Neural cell (in vitro differentiated cells): ENCODE measurements at regions not wholly inside any gene's neighbourhood (a gene's known extent, or its start where the extent isn't known, plus 50 kb on each side); places are given as distances from the start of the nearest gene placed in this dataset.

ENCODE experiments used
- H2AFZ ChIP-seq: fragments of 200-600, 300-800 bp; sonication (generic), shearing (Covaris generic); 2 replicates; pipeline ENCODE4 v1.6.0; 2014; ENCODE audit warnings: low read depth, mild to moderate bottlenecking, antibody characterized with exemption, low read length, moderate library complexity
- H3F3A ChIP-seq: fragments of 200-600 bp; shearing (Covaris generic); 2 replicates; pipeline ENCODE4 v1.6.1; 2016; ENCODE audit warnings: mild to moderate bottlenecking, moderate library complexity, mixed read lengths, antibody characterized with exemption, low read length; ENCODE audit not compliant: insufficient read depth, poor library complexity, severe bottlenecking
- H3K27ac ChIP-seq: fragments of 200-600, 300-800 bp; sonication (generic), shearing (Covaris generic); 2 replicates; pipeline ENCODE4 v1.5.1; 2014; ENCODE audit warnings: mild to moderate bottlenecking, low read length, moderate library complexity
- H3K27me3 ChIP-seq: fragments of 300-800, 200-600 bp; sonication (generic), shearing (Covaris generic); 2 replicates; pipeline ENCODE4 v1.6.0; 2014; ENCODE audit warnings: mild to moderate bottlenecking, low read depth, low read length, moderate library complexity; ENCODE audit not compliant: insufficient read depth
- H3K36me3 ChIP-seq: fragments of 300-800, 200-600 bp; sonication (generic), shearing (Covaris generic); 2 replicates; pipeline ENCODE4 v1.5.1; 2014; ENCODE audit warnings: mild to moderate bottlenecking, antibody characterized with exemption, low read length, moderate library complexity; ENCODE audit not compliant: insufficient read depth
- H3K4me2 ChIP-seq: fragments of 300-800, 200-600 bp; sonication (generic), shearing (Covaris generic); 2 replicates; pipeline ENCODE4 v1.6.0; 2014; ENCODE audit warnings: mild to moderate bottlenecking, low read length
- H3K4me3 ChIP-seq: fragments of 300-800, 200-600 bp; sonication (generic), shearing (Covaris generic); 2 replicates; pipeline ENCODE4 v1.5.1; 2014; ENCODE audit warnings: mild to moderate bottlenecking, low read length, moderate library complexity
- H3K79me2 ChIP-seq: fragments of 200-600 bp; shearing (Covaris generic); replicated peaks from 2 replicates; pipeline ENCODE4 v1.6.0; 2014; ENCODE audit warnings: mild to moderate bottlenecking, low read length, moderate library complexity; ENCODE audit not compliant: insufficient read depth
- H3K9ac ChIP-seq: fragments of 300-800, 200-600 bp; sonication (generic), shearing (Covaris generic); 2 replicates; pipeline ENCODE4 v1.6.1; 2016; ENCODE audit warnings: mild to moderate bottlenecking, low read length, mixed read lengths
- H3K9me2 ChIP-seq: fragments of 200-600 bp; shearing (Covaris generic); 2 replicates; pipeline ENCODE4 v1.6.1; 2016; ENCODE audit warnings: mild to moderate bottlenecking, low read length, mixed read lengths; ENCODE audit not compliant: insufficient read depth
- H3K9me3 ChIP-seq: fragments of 200-600, 300-800 bp; sonication (generic), shearing (Covaris generic); 2 replicates; pipeline ENCODE4 v1.6.1; 2016; ENCODE audit warnings: mild to moderate bottlenecking, mixed run types, low read length, moderate library complexity, mixed read lengths
- H4K20me1 ChIP-seq: fragments of 200-600 bp; shearing (Covaris generic); 2 replicates; pipeline ENCODE4 v1.6.1; 2016; ENCODE audit warnings: mild to moderate bottlenecking, mixed run types; ENCODE audit not compliant: insufficient read depth
- CTCF ChIP-seq: fragments of 450-650 bp; IDR thresholded peaks from 2 replicates; pipeline ENCODE4 v1.5.1; 2014; ENCODE audit warnings: antibody characterized with exemption, mild to moderate bottlenecking, moderate library complexity; ENCODE audit not compliant: poor library complexity, severe bottlenecking
- EP300 ChIP-seq: fragments of 450-650 bp; conservative IDR thresholded peaks from 2 replicates; pipeline ENCODE4 v1.6.1; 2014; ENCODE audit warnings: antibody characterized with exemption, mild to moderate bottlenecking, moderate library complexity; ENCODE audit not compliant: poor library complexity, severe bottlenecking
- EZH2 ChIP-seq: fragments of 200-600, 300-800 bp; shearing (Covaris generic), sonication (generic); IDR thresholded peaks from 2 replicates; pipeline ENCODE4 v1.6.1; 2014; ENCODE audit warnings: antibody characterized with exemption, low read length, borderline replicate concordance, mild to moderate bottlenecking; ENCODE audit not compliant: insufficient read depth, poor library complexity, severe bottlenecking
- MXI1 ChIP-seq: fragments of 450-650 bp; conservative IDR thresholded peaks from 2 replicates; pipeline ENCODE4 v1.6.1; 2014; ENCODE audit warnings: antibody characterized with exemption, mild to moderate bottlenecking; ENCODE audit not compliant: poor library complexity, severe bottlenecking
- POLR2AphosphoS5 ChIP-seq: IDR thresholded peaks from 2 replicates; pipeline ENCODE4 v1.6.1; 2012
- RAD21 ChIP-seq: fragments of 450-650 bp; conservative IDR thresholded peaks from 2 replicates; pipeline ENCODE4 v1.6.1; 2014; ENCODE audit warnings: antibody characterized with exemption, mild to moderate bottlenecking, moderate library complexity
- REST ChIP-seq: IDR thresholded peaks from 2 replicates; pipeline ENCODE4 v1.6.1; 2012; ENCODE audit warnings: borderline replicate concordance
- SMC3 ChIP-seq: fragments of 450-650 bp; conservative IDR thresholded peaks from 2 replicates; pipeline ENCODE4 v1.6.1; 2014; ENCODE audit warnings: antibody characterized with exemption, mild to moderate bottlenecking, moderate library complexity; ENCODE audit not compliant: poor library complexity
- TAF1 ChIP-seq: IDR thresholded peaks from 2 replicates; pipeline ENCODE4 v1.6.1; 2012; ENCODE audit warnings: low read depth

- Histone ChIP-seq H4K20me1 (no peaks in the 10 kb centered on the region), H3K9ac (no peak overlapping the region), H3K36me3 (no peaks in the 10 kb centered on the region), H3F3A (no peaks in the 10 kb centered on the region), H2AFZ (no peak overlapping the region), H3K9me2 (no peaks in the 10 kb centered on the region), H3K4me2 (no peak overlapping the region), H3K27ac (no peak overlapping the region), H3K79me2 (no peaks in the 10 kb centered on the region), H3K27me3 (no peaks in the 10 kb centered on the region), H3K4me3 (no peak overlapping the region), H3K9me3 (no peaks in the 10 kb centered on the region)
- TF ChIP-seq EP300 (no peak), RAD21 (no peak), CTCF (no peak), REST (no peak), POLR2AphosphoS5 (no peak), EZH2 (no peak), MXI1 (no peak), SMC3 (no peak), TAF1 (no peak)
These were observed 218.2 kb upstream of the PODXL start for GRCh38 chr7:131774419-131775220.

- H3K27ac ChIP-seq = no peak overlapping the region
These were observed 217.0 kb upstream of the PODXL start for GRCh38 chr7:131773413-131773812.

More at GRCh38 chr7:131773413-131773812, 217.0 kb upstream of the PODXL start:
- TF ChIP-seq POLR2AphosphoS5 = no peak
- no peak for TF ChIP-seq MXI1
- TF ChIP-seq CTCF = no peak
- TF ChIP-seq TAF1 = no peak
- no peak for TF ChIP-seq EZH2
- TF ChIP-seq EP300 = no peak
- no peak for TF ChIP-seq SMC3
- no peak for TF ChIP-seq RAD21
- TF ChIP-seq REST = no peak
- Histone ChIP-seq H3K9ac (no peak overlapping the region), H3K9me3 (no peaks in the 10 kb centered on the region), H3K27me3 (no peaks in the 10 kb centered on the region), H2AFZ (no peak overlapping the region), H3K4me2 (no peak overlapping the region), H3F3A (no peaks in the 10 kb centered on the region), H3K79me2 (no peaks in the 10 kb centered on the region), H3K36me3 (no peaks in the 10 kb centered on the region), H3K9me2 (no peaks in the 10 kb centered on the region), H4K20me1 (no peaks in the 10 kb centered on the region), H3K4me3 (no peak overlapping the region)
